ENCODE measurements at regions not wholly inside any gene's neighbourhood (a gene's known extent, or its start where the extent isn't known, plus 50 kb on each side); places are given as distances from the start of the nearest gene placed in this dataset.

GRCh38 chr14:104431929-104432541 lies 147.5 kb upstream of the C14orf180 start:
- DNase-seq, result no peak

GRCh38 chr14:104432611-104433231 lies 146.8 kb upstream of the C14orf180 start:
- DNase-seq, result no peak

GRCh38 chr14:104433401-104434213 lies 146.0 kb upstream of the C14orf180 start:
- DNase-seq, result no peak

GRCh38 chr14:104434214-104435076 lies 145.1 kb upstream of the C14orf180 start:
- DNase-seq, result no peak

GRCh38 chr14:104435147-104436046 lies 144.2 kb upstream of the C14orf180 start:
- no peak for DNase-seq

GRCh38 chr14:104436047-104436591 lies 143.4 kb upstream of the C14orf180 start:
- no peak for DNase-seq

GRCh38 chr14:104436741-104437701 lies 142.5 kb upstream of the C14orf180 start:
- DNase-seq, result no peak

- DNase-seq, result no peak
Observed at GRCh38 chr14:104437703-104438102, 141.9 kb upstream of the C14orf180 start.

GRCh38 chr14:104438166-104438887 lies 141.2 kb upstream of the C14orf180 start:
- no peak for DNase-seq

GRCh38 chr14:104439625-104440024 lies 139.9 kb upstream of the C14orf180 start:
- DNase-seq, result no peak

- DNase-seq, result no peak
Observed at GRCh38 chr14:104440297-104440956, 139.1 kb upstream of the C14orf180 start.

- DNase-seq, result no peak
Observed at GRCh38 chr14:104441275-104442106, 138.1 kb upstream of the C14orf180 start.

GRCh38 chr14:104442107-104442551 lies 137.4 kb upstream of the C14orf180 start:
- no peak for DNase-seq

GRCh38 chr14:104442631-104443390 lies 136.8 kb upstream of the C14orf180 start:
- DNase-seq, result no peak

- no peak for DNase-seq
Observed at GRCh38 chr14:104443391-104444158, 136.0 kb upstream of the C14orf180 start.
